GM19452 (cell line): ENCODE measurements at regions not wholly inside any gene's neighbourhood (a gene's known extent, or its start where the extent isn't known, plus 50 kb on each side); places are given as distances from the start of the nearest gene placed in this dataset.

Experiments used
- ATAC-seq: cut with Tn5 transposase; IDR thresholded peaks from one replicate; pipeline ENCODE4 v1.9.1; 2021; ENCODE audit not compliant: unreplicated experiment

- no peak for ATAC-seq
These were observed 356.0 kb upstream of the ISL1 start for GRCh38 chr5:51027271-51027670.

- ATAC-seq = no peak
These were observed 354.9 kb upstream of the ISL1 start for GRCh38 chr5:51028394-51028793.

GRCh38 chr5:51033215-51033614, 350.0 kb upstream of the ISL1 start:
- ATAC-seq = no peak

GRCh38 chr5:51034222-51034901, 348.9 kb upstream of the ISL1 start:
- ATAC-seq = no peak

GRCh38 chr5:51039424-51040329, 343.6 kb upstream of the ISL1 start:
- no peak for ATAC-seq

GRCh38 chr5:51043745-51044144, 339.5 kb upstream of the ISL1 start:
- ATAC-seq = no peak

GRCh38 chr5:51047369-51047768, 335.9 kb upstream of the ISL1 start:
- ATAC-seq = no peak

GRCh38 chr5:51053361-51053760, 329.9 kb upstream of the ISL1 start:
- ATAC-seq = no peak

GRCh38 chr5:51060953-51061352, 322.3 kb upstream of the ISL1 start:
- ATAC-seq = no peak

- no peak for ATAC-seq
These were observed 310.3 kb upstream of the ISL1 start for GRCh38 chr5:51072937-51073336.

GRCh38 chr5:51082741-51083140, 300.5 kb upstream of the ISL1 start:
- ATAC-seq = no peak

GRCh38 chr5:51091816-51092215, 291.4 kb upstream of the ISL1 start:
- ATAC-seq = no peak

- no peak for ATAC-seq
These were observed 287.8 kb upstream of the ISL1 start for GRCh38 chr5:51095486-51095885.

GRCh38 chr5:51096859-51097258, 286.4 kb upstream of the ISL1 start:
- ATAC-seq = no peak

- no peak for ATAC-seq
These were observed 283.9 kb upstream of the ISL1 start for GRCh38 chr5:51099173-51099853.

- ATAC-seq = no peak
These were observed 278.7 kb upstream of the ISL1 start for GRCh38 chr5:51104556-51104955.

- no peak for ATAC-seq
These were observed 273.4 kb upstream of the ISL1 start for GRCh38 chr5:51109786-51110410.

GRCh38 chr5:51131266-51131665, 252.0 kb upstream of the ISL1 start:
- no peak for ATAC-seq

GRCh38 chr5:51138164-51138563, 245.1 kb upstream of the ISL1 start:
- no peak for ATAC-seq

GRCh38 chr5:51148437-51148836, 234.8 kb upstream of the ISL1 start:
- ATAC-seq = no peak

- ATAC-seq = no peak
These were observed 227.0 kb upstream of the ISL1 start for GRCh38 chr5:51156222-51156621.
